ENCODE measurements at regions not wholly inside any gene's neighbourhood (a gene's known extent, or its start where the extent isn't known, plus 50 kb on each side); places are given as distances from the start of the nearest gene placed in this dataset.

GRCh38 chr5:162990063-162990462 lies 447.3 kb upstream of the CCNG1 start:
- no peaks in the 10 kb centered on the region for H3K36me3 ChIP-seq (ENCODE audit: control insufficient read depth, insufficient read depth, low read length)
- TF ChIP-seq SIN3A (IDR thresholded peaks at IDR 0.05; ENCODE audit: borderline replicate concordance, insufficient read depth, low read depth, low read length) (no peak), TCF7L2 (IDR thresholded peaks at IDR 0.05; ENCODE audit: low read depth, low read length) (no peak), CTCF (IDR thresholded peaks at IDR 0.05) (no peak), POLR2AphosphoS5 (IDR thresholded peaks at IDR 0.05; ENCODE audit: low read depth, low read length) (no peak), REST (IDR thresholded peaks at IDR 0.05; ENCODE audit: insufficient read depth in 1 of 2, low read depth in 2 of 2, low read length in 1 of 2) (no peak)
- ATAC-seq (no peak), DNase-seq (ENCODE audit: low read depth, low spot score) (no peak)
- ChIA-PET POLR2A (no interaction called here), CTCF (no interaction called here)
- in situ Hi-C loops (cut with HindIII; ENCODE audit: low pct_unique_long_range_greater_than_20kb, low sequenced_read_pairs), result no loop called here
- no TSS peak for BruUV-seq (replicated peaks)
- no peaks in the 10 kb centered on the region for H3K9me3 ChIP-seq (ENCODE audit: control insufficient read depth, insufficient read depth, low read depth, low read length)
- H3K4me3 ChIP-seq (ENCODE audit: low read depth in 2 of 2, low read length in 2 of 2), result no peak overlapping the region
- no peaks in the 10 kb centered on the region for H3K27me3 ChIP-seq (ENCODE audit: control insufficient read depth, insufficient read depth, low read length)
- intact Hi-C loops (cut with micrococcal nuclease; ENCODE audit: unreplicated experiment), result no loop called here
- no peak overlapping the region for H3K27ac ChIP-seq (ENCODE audit: low read length)
- H3K4me1 ChIP-seq (ENCODE audit: control insufficient read depth, insufficient read depth, low read length), result no peaks in the 10 kb centered on the region

GRCh38 chr5:162990856-162991497 lies 446.4 kb upstream of the CCNG1 start:
- in situ Hi-C loops (cut with HindIII; ENCODE audit: low pct_unique_long_range_greater_than_20kb, low sequenced_read_pairs) (no loop called here), intact Hi-C loops (cut with micrococcal nuclease; ENCODE audit: unreplicated experiment) (no loop called here)
- Histone ChIP-seq H3K27me3 (ENCODE audit: control insufficient read depth, insufficient read depth, low read length) (no peaks in the 10 kb centered on the region), H3K9me3 (ENCODE audit: control insufficient read depth, insufficient read depth, low read depth, low read length) (no peaks in the 10 kb centered on the region), H3K4me1 (ENCODE audit: control insufficient read depth, insufficient read depth, low read length) (no peaks in the 10 kb centered on the region), H3K36me3 (ENCODE audit: control insufficient read depth, insufficient read depth, low read length) (no peaks in the 10 kb centered on the region), H3K4me3 (ENCODE audit: low read depth in 2 of 2, low read length in 2 of 2) (no peak overlapping the region), H3K27ac (ENCODE audit: low read length) (no peak overlapping the region)
- CTCF ChIA-PET, result no interaction called here
- ATAC-seq (no peak), DNase-seq (ENCODE audit: low read depth, low spot score) (no peak)
- TF ChIP-seq SIN3A (IDR thresholded peaks at IDR 0.05; ENCODE audit: borderline replicate concordance, insufficient read depth, low read depth, low read length), result no peak
- no peak for TF ChIP-seq TCF7L2 (IDR thresholded peaks at IDR 0.05; ENCODE audit: low read depth, low read length)
- no peak for TF ChIP-seq REST (IDR thresholded peaks at IDR 0.05; ENCODE audit: insufficient read depth in 1 of 2, low read depth in 2 of 2, low read length in 1 of 2)
- no peak for TF ChIP-seq POLR2AphosphoS5 (IDR thresholded peaks at IDR 0.05; ENCODE audit: low read depth, low read length)
- no peak for TF ChIP-seq CTCF (IDR thresholded peaks at IDR 0.05)
- no TSS peak for BruUV-seq (replicated peaks)
- POLR2A ChIA-PET, result no interaction called here

Data from Panc1 (cell line).